Endothelial cell of hepatic sinusoid (primary cell): ENCODE measurements at regions not wholly inside any gene's neighbourhood (a gene's known extent, or its start where the extent isn't known, plus 50 kb on each side); places are given as distances from the start of the nearest gene placed in this dataset.
"Not testable (repeated sequence)": the region's sequence is repeated elsewhere in the genome, so short reads cannot be mapped to it uniquely, and the experiment has no call there.

Experiments used
- in situ Hi-C: cut with HindIII; loops from 2 replicates; pipeline ENCODE4 v1.10.0; 2017; ENCODE audit warnings: low sequenced_read_pairs

DNA sequence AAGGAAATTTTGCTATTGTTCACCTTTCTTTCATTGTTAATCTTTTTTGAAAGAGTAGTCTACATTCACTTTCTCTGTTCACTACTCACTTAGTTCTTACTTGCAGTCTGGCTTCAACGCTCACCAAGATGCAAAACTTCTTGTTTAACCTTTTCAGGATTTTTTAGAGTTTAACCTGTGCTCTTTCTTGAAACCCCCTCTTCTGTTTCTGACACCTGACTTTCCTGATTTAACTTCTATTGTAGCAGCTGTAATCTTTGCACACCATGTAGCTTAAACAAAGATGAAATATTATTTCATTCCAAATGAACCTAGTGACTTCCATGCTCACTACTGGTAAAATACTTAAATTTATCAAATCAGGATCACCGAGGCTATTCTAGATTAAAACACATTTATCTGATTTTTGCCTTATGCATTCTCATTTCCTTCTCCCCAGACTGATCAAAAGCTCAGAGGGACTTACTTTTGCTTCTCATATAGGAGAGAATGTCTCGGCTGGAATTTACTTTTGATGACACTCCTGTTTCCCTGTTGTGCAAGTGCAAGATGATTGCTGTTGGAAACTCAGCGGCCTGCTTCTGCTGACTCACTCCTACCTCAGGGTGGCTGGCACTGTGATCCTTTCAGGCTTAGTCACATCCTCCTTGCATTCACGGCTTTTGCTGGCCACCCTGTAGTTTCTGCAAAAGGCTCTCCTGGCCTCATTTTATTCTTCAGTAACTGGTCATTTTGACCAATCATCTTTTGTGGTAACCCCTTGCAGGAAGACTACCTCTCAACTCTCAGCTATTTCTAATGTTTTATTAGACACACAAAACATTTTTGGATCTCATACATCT, 109.3 kb upstream of the IFNE start:
- in situ Hi-C loops = no loop called here

DNA sequence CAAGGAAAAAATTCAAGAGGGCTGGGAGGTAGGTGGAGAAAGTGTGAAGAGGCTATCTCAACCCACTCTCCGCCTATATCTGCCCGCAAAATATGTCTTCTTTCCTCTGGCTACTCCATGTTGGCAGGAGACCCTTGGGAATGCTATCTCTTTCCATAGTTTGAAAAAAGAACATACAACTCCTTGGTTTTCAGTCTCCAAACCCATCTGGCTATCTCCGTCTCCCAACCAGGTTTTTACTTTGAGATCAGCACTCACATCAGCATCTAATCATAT, 109.9 kb upstream of the IFNE start:
- in situ Hi-C loops = no loop called here

DNA sequence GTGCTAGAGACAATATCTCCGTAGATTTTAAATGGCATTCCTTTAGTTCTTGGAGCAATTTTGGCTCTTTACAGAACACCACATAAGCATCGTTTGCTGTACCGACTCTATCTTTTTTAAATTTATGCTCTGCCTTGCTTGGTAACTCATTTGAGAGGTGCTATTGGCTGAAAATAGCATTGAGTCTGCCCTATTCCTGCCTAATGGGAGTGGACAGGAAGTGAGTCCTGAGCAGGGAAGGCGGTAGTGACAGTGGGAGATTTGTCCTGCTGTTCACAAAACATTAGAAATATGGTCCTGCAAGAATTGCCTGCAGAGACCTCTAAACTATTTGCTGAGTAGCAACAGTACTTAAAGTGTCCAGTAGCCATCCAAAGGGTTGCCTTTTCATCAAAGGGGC, 115.2 kb upstream of the IFNE start:
- in situ Hi-C loops = no loop called here

- in situ Hi-C loops = no loop called here
Measured at GRCh38 chr9:21598749-21599148, 116.6 kb upstream of the IFNE start.

DNA sequence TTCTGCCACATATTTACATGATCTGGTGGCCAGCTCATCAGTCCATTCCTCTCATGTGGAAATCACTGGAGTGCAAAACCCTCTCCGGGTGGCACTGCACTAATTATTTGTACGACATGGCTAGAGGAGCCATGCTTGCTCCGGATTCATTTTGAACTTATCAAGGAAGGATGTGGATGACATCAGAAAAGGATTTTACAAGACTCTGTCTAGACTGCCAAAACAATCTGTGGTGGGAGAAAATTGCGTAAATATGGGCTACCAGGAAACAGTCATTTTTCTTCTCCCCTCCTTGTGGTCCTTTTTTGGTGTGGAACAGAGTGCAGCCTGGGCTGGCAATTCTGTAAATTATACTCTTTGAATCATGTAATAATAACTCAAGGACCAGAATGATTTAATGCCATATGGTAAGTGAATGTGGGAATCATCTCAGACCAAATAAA, 123.4 kb upstream of the IFNE start:
- in situ Hi-C loops = no loop called here

DNA sequence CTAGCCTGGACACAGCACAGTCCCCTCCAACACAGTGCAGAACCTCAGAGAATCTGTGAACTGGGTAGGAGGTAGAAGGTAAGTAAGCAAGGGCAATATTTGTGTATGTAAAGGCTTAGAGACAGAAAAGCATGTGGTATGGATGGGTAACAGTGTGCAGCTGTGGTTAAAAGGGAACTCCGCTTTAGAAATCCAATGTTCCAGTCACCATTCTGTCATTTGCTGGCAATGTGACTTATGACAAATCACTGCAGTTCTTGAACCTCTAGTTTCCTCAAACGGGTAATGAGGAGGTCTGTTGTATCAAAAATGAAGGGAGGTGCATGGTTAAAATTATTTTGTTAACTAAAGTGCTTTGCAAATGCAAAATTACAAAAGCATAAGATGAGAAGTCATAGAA, 125.5 kb upstream of the IFNE start:
- in situ Hi-C loops = no loop called here

GRCh38 chr9:21608200-21608599, 126.1 kb upstream of the IFNE start:
- in situ Hi-C loops = no loop called here

DNA sequence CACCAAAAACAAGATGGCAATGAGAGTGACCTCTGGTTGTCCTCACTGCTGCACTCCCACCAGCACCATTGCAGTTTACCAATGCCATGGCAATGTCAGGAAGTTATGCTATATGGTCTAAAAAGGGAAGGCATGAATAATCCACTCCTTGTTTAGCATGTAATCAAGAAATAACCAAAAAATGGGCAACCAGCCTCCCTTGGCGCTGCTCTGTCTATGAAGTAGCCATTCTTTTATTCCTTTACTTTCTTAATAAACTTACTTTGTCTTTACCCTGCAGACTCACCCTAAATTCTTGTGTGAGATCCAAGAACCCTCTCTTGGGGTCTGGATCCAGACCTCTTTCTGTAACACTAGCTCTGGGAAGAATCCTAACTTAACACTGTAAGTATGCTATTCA, 127.4 kb upstream of the IFNE start:
- in situ Hi-C loops = no loop called here

DNA sequence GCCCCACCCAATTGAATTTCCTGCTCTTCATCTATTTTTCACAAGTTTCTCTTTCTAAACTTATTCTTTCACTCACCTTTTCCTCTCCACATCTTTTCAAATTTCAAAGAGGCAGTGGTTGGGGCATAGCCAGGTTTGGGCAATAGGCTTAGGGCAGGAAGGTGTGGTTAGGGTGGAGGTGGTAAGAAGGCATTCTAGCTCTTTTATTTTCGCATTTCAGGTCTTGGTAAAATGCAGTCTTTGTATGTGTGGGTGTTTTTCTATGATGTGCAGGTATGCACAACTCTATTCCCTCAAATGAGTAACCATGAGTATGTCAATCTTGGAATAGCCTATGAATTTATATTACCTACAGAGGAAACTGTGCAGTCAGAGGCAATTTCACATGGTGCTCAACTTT, 129.8 kb upstream of the IFNE start:
- in situ Hi-C loops = no loop called here

GRCh38 chr9:21615018-21615417, 132.9 kb upstream of the IFNE start:
- in situ Hi-C loops = no loop called here

DNA sequence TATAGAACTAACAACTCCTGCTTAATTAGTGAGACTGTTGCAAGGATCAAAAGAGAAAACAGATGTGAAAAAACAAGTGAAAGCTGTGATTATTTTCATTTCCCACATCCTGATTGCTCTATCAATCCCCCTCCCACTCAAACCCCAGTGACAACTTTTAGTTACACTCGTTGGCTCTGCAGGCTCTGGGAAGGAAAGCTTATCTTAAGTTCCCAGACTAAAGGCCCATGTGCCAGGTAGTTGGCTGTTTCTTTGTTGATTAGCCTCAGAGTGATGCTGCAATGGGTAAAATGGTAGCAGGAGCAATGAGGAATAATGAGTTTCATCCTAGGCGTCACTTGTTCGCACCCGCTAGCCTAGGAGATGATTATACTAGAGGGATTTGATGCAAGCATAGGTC, 133.3 kb upstream of the IFNE start:
- in situ Hi-C loops = no loop called here

DNA sequence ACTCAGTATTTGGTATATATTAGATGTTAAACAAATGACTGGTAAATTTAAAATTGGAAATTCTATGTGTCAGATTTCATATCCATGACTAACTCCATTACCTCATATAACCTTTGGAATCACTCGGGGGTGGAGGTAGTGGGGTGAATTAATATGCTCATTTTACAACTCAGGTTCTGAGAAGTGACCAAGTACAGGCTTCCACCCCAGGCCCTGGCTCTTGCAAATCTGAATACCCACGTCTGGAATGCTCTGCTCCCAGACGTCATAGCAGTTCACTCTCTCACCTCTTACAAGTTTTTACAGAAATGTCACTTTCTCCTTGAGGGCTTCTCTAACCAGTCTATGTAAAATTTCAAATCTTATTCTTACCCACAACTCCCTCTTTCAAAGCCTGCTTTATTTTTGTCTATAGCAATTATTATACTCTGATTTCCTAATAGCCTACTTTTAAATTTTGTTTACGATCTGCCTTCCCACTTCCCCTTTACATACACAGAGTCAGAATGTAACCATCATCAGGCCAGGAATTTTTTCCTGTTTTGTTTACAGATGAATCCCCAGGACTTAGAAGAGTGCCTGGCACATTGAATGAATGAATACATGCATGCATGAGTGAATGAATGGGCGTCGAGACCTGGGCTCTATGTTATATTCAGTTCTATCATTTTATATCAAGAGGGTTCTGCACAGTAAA, 134.1 kb upstream of the IFNE start:
- in situ Hi-C loops = no loop called here

DNA sequence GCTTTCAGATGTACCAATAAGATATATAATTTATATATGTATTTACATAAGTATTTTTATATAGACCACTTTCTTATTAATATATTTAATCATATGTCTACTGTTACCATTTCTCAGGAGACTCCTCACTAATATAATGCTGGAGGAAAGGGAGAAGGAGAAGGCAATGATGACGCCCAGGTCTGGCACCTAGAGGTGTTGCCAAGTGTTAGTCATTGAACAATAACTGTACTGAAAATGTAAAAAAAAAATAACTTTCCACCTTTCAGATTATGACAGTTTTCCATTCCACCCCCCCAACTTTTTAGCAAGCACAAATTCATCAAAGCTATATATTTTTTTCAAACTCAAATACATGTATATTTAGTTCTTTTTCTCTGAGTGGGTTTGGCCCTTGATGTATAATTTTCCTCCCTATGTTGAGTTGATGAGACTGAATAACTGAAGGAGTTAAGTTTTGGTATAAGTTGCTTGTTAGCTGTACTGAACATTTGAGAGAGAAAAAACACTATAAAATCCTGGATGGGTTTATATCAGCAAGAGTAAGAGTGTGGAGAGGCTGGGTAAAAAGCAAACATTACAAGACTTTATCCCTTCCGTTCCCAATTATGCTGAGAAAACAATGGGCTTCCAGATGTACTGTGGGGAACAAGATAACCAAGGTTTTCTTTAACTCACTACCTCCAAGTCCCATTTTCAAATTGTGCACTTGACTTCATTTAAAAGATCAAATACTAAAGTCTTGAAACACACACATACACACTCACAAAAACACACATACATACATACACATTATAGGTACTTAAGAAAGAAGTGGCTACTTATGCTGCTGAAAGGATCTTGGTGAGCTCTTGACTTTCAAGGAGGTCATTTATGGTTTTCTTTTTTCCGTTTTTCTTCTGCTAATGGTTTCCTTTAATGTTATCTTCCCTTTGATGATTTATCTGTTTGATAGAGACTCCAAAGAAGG, 142.8 kb upstream of the IFNE start:
- in situ Hi-C loops = no loop called here

DNA sequence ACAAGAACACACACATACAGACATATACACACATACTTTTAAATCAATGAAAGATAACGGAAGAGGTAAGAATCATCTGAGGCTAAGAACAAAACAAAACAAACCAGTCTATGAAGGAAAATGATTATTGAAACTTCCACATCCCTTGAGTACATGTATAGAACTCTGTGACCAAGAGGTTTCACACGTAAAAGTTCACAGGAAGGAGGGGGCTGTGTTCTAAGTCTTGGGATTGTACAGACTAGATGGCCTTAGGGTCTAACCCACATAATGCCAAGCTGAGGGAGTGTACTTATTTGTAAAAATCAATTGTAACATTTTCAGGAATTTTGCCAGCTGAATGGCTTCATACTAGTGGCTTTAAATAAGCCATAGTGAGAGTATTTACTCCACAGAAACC, 144.4 kb upstream of the IFNE start:
- in situ Hi-C loops = no loop called here

- in situ Hi-C loops = not testable (repeated sequence)
Measured at GRCh38 chr9:21628954-21629353, 146.8 kb upstream of the IFNE start.

DNA sequence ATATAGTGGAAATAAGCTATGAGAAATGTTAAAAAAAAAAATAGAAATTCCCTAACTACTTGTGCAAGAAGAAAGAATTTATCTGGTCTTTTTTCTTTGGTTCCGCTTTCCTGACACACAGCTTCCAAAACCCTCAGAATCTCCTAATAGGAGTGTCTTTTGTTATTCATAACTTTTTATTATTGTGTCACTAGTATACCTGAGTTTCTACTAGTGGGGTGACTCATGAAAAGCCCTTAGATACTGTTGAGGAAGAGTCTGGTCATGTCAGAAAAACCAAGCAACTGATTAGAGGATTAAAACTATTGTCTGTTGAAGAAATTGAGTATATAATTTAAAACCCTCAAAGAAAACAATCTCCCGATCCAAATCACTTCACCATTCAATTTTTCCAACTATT, 152.8 kb upstream of the IFNE start:
- in situ Hi-C loops = no loop called here

DNA sequence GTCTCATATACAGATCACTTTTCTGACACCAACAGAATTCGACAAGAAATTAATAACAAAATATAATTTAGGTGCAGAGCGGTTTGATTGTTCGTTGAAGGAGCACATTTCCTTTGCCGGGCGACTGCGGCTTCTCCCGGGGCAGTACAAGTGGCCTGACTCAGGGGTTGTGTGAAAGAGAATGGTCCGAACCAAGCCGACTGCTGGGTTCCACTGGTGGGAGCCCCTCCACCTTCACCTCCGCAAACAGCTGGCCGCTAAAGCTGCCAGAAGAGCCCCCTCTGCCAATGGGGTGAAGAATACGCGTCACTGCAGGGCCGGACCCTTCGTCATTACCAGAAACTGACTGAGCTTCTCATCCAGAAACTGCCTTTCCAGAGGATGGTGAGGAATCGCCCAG, 156.0 kb upstream of the IFNE start:
- in situ Hi-C loops = no loop called here

DNA sequence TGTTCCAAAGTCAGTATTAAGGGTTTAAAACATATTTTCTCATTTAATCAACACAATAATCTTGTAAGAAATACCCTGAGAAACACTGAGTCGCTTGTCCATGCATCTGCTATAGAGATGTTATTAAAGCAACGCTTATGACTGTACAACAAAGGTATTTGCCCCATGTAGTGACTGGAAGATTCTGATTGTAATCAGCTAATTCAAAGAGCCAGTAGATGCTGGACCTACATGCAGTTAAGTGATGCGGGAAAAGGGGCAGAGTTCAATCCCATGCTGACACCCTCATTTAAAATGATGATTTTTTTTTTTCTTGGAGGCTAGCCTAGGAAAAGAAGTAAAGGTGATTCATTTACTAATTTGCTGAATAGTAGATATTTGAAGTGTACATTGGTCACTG, 149.3 kb upstream of the MTAP start:
- in situ Hi-C loops = no loop called here

DNA sequence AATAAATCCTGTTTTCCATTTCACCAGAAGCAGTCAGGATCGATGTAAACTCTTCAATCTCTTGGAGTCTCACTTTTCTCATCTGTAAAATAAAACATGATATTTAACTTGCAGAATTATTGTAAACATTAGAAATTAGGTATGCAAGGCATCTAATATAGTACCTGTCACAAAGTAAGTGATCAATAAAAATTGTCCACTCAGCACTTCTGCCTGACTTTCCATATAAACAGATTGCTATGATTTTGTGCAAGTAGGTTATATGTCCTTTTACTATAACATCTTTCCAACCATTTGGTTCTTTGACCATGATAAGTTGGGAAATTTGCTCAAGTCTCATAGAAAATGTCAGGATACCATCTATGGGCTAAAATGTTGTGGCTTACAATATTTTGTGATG, 148.8 kb upstream of the MTAP start:
- in situ Hi-C loops = no loop called here

- in situ Hi-C loops = no loop called here
Measured at GRCh38 chr9:21656776-21657674, 145.4 kb upstream of the MTAP start.
